Stimulated activated CD8-positive, alpha-beta memory T cell treated with anti-CD3 and anti-CD28 coated beads, Interleukin-12 subunit alpha, Interleukin-12 subunit beta, amount 100 ng/mL, for 24 hours (primary cell): ENCODE measurements at regions not wholly inside any gene's neighbourhood (a gene's known extent, or its start where the extent isn't known, plus 50 kb on each side); places are given as distances from the start of the nearest gene placed in this dataset.

ENCODE experiments used
- DNase-seq: peaks from one replicate; pipeline ENCODE4 v3.0.0-alpha.2; 2020; ENCODE audit errors: extremely low read depth

- DNase-seq = no peak
These were observed 173.1 kb downstream of the CDC5L start for GRCh38 chr6:44560458-44561059.

GRCh38 chr6:44561060-44561623 lies 173.6 kb downstream of the CDC5L start:
- DNase-seq = no peak

GRCh38 chr6:44561832-44562665 lies 174.5 kb downstream of the CDC5L start:
- DNase-seq = no peak

GRCh38 chr6:44563397-44563796 lies 175.9 kb downstream of the CDC5L start:
- no peak for DNase-seq

- no peak for DNase-seq
These were observed 177.5 kb downstream of the CDC5L start for GRCh38 chr6:44564906-44565524.

- DNase-seq = no peak
These were observed 179.9 kb downstream of the CDC5L start for GRCh38 chr6:44567406-44567805.

GRCh38 chr6:44569131-44569530 lies 181.6 kb downstream of the CDC5L start:
- no peak for DNase-seq

GRCh38 chr6:44569931-44570385 lies 182.5 kb downstream of the CDC5L start:
- no peak for DNase-seq

GRCh38 chr6:44571510-44571909 lies 184.0 kb downstream of the CDC5L start:
- DNase-seq = no peak

GRCh38 chr6:44572346-44572745 lies 184.8 kb downstream of the CDC5L start:
- no peak for DNase-seq

GRCh38 chr6:44575644-44576043 lies 188.1 kb downstream of the CDC5L start:
- DNase-seq = no peak

GRCh38 chr6:44576132-44576631 lies 188.7 kb downstream of the CDC5L start:
- DNase-seq = no peak

GRCh38 chr6:44580901-44581300 lies 193.4 kb downstream of the CDC5L start:
- no peak for DNase-seq

- DNase-seq = no peak
These were observed 195.4 kb downstream of the CDC5L start for GRCh38 chr6:44582930-44583329.

- no peak for DNase-seq
These were observed 203.0 kb downstream of the CDC5L start for GRCh38 chr6:44590471-44590870.

GRCh38 chr6:44593539-44593944 lies 206.0 kb downstream of the CDC5L start:
- peak; percentile 42 for DNase-seq

- no peak for DNase-seq
These were observed 207.0 kb downstream of the CDC5L start for GRCh38 chr6:44594481-44594880.

GRCh38 chr6:44598679-44599078 lies 211.2 kb downstream of the CDC5L start:
- no peak for DNase-seq

GRCh38 chr6:44599672-44600071 lies 212.2 kb downstream of the CDC5L start:
- DNase-seq = no peak

GRCh38 chr6:44603044-44603686 lies 215.7 kb downstream of the CDC5L start:
- no peak for DNase-seq

GRCh38 chr6:44606504-44606903 lies 219.0 kb downstream of the CDC5L start:
- no peak for DNase-seq

- no peak for DNase-seq
These were observed 219.5 kb downstream of the CDC5L start for GRCh38 chr6:44606976-44607375.
